Neutrophil (primary cell): ENCODE measurements at regions not wholly inside any gene's neighbourhood (a gene's known extent, or its start where the extent isn't known, plus 50 kb on each side); places are given as distances from the start of the nearest gene placed in this dataset.

Experiments
- H3K27ac ChIP-seq: fragments of 200-600 bp; sonication (generic); 2 replicates; pipeline ENCODE4 v1.5.1; 2016; ENCODE audit warnings: mild to moderate bottlenecking, moderate library complexity
- H3K27me3 ChIP-seq: fragments of 200-600 bp; sonication (generic); 2 replicates; pipeline ENCODE4 v1.6.0; 2016; ENCODE audit warnings: mild to moderate bottlenecking
- H3K36me3 ChIP-seq: fragments of 200-600 bp; sonication (generic); 2 replicates; pipeline ENCODE4 v1.5.1; 2017
- H3K4me1 ChIP-seq, 2 experiments: fragments of 200-600 bp in 1 of 2; sonication (generic) in 1 of 2; 1 replicate in 1 of 2; 2 replicates in 1 of 2; pipeline versions ENCODE4 v1.5.1 to v1.6.1; 2013 to 2016; ENCODE audit warnings: low read depth in 1 of 2, low read length in 1 of 2, mild to moderate bottlenecking in 1 of 2, moderate library complexity in 1 of 2; ENCODE audit not compliant: control insufficient read depth in 1 of 2, insufficient read depth in 1 of 2
- H3K4me3 ChIP-seq, 2 experiments: fragments of 200-600 bp in 1 of 2; sonication (generic) in 1 of 2; 1 replicate in 1 of 2; 2 replicates in 1 of 2; pipeline ENCODE4 v1.5.1; 2013 to 2016; ENCODE audit warnings: low read depth in 1 of 2, low read length in 1 of 2, mild to moderate bottlenecking in 1 of 2, moderate library complexity in 1 of 2
- H3K9me3 ChIP-seq: fragments of 200-600 bp; sonication (generic); 2 replicates; pipeline ENCODE4 v1.5.1; 2016
- TF ChIP-seq, protein P1 (sequence below): fragments of 200-600 bp; sonication (generic); IDR thresholded peaks from 2 replicates; pipeline ENCODE4 v1.5.1; 2016; ENCODE audit warnings: antibody characterized with exemption

DNA sequence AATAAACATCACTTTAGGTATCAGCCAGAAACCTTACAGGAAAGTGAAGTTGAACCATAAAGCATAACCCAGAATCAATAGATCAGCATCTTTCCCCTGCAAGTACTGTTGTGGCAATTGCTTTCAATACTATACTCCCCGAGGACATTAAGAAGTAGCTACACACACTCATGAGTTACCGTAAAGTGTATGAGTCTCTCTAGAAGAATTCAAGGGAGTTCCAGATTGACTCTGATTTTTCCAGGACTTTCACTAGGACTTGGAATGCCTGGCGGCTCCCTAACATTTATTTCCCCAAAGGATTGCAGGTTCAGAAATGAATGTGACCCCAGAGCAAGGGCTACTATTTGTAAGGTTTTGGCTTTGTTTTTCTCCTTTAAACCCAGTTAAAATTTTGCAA is 465.4 kb upstream of the MDGA2 start:
- Histone ChIP-seq H3K36me3 (no peaks in the 10 kb centered on the region), H3K27ac (no peak overlapping the region), H3K9me3 (no peaks in the 10 kb centered on the region), H3K4me3 (no peak overlapping the region), H3K4me1 (no peaks in the 10 kb centered on the region), H3K27me3 (no peaks in the 10 kb centered on the region)
- TF ChIP-seq, protein P1, sequence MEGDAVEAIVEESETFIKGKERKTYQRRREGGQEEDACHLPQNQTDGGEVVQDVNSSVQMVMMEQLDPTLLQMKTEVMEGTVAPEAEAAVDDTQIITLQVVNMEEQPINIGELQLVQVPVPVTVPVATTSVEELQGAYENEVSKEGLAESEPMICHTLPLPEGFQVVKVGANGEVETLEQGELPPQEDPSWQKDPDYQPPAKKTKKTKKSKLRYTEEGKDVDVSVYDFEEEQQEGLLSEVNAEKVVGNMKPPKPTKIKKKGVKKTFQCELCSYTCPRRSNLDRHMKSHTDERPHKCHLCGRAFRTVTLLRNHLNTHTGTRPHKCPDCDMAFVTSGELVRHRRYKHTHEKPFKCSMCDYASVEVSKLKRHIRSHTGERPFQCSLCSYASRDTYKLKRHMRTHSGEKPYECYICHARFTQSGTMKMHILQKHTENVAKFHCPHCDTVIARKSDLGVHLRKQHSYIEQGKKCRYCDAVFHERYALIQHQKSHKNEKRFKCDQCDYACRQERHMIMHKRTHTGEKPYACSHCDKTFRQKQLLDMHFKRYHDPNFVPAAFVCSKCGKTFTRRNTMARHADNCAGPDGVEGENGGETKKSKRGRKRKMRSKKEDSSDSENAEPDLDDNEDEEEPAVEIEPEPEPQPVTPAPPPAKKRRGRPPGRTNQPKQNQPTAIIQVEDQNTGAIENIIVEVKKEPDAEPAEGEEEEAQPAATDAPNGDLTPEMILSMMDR = no peak

DNA sequence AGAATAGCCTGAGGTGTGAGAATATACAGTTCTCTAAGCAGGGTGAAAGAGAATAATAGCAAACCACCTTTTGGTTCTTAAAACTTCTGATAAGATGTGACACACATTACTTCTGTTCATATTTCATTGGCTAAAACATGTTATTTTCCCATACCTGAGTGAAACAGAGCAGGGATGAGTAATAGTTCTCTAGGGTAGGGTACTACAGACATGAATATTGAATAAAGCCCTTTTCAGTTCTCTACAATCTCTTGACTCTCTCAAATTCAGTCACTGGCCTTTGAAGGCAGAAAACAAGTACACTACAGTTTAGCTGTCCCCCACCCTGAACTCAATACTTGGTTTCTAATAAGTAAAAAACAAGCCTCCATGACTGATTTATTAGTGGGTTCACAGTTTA is 454.1 kb upstream of the MDGA2 start:
- TF ChIP-seq, protein P1 = no peak
- Histone ChIP-seq H3K4me3 (no peak overlapping the region), H3K27me3 (no peaks in the 10 kb centered on the region), H3K4me1 (no peaks in the 10 kb centered on the region), H3K36me3 (no peaks in the 10 kb centered on the region), H3K27ac (no peak overlapping the region), H3K9me3 (no peaks in the 10 kb centered on the region)

DNA sequence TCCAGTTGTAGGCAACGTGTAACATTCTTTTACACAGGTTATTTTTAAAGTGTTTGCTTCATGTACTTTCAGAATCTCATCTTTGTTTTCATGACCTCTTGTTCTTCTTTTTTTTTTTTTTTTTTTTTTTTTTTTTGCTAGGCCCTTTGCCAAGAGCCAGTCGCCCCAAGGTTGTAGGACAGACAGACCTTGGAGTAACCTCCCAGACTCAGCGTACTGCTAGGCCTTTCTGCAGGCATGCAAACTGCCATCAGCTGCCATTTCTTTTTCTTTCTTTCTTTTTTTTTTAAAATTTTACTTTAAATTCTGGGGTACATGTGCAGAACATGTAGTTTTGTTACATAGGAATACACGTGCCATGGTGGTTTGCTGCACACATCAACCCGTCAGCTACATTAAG is 452.3 kb upstream of the MDGA2 start:
- TF ChIP-seq, protein P1 = no peak
- Histone ChIP-seq H3K4me1 (no peaks in the 10 kb centered on the region), H3K4me3 (no peak overlapping the region), H3K27ac (no peak overlapping the region), H3K27me3 (no peaks in the 10 kb centered on the region), H3K36me3 (no peaks in the 10 kb centered on the region), H3K9me3 (no peaks in the 10 kb centered on the region)

DNA sequence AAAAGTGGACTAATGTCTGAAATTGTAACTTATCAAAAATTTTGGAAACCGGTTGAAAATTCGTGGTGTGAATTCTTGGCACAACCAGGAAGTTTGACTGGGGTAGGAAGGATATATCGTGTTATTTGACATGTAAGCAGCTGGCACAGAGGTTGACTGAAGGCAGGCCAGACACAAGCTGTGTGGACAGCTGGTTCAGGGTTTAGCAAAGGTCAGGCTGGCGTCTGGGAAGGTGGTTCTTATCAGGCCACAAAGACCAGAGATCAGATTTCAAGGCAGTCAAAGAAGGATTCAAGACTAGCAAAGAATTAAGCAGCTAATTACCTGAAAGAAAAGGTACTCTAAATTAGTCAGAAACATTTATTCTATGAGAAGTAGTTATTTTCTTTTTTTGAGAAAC is 450.2 kb upstream of the MDGA2 start:
- Histone ChIP-seq H3K27ac (no peak overlapping the region), H3K4me3 (no peak overlapping the region), H3K4me1 (no peaks in the 10 kb centered on the region), H3K9me3 (no peaks in the 10 kb centered on the region), H3K27me3 (no peaks in the 10 kb centered on the region), H3K36me3 (no peaks in the 10 kb centered on the region)
- TF ChIP-seq, protein P1 = no peak

DNA sequence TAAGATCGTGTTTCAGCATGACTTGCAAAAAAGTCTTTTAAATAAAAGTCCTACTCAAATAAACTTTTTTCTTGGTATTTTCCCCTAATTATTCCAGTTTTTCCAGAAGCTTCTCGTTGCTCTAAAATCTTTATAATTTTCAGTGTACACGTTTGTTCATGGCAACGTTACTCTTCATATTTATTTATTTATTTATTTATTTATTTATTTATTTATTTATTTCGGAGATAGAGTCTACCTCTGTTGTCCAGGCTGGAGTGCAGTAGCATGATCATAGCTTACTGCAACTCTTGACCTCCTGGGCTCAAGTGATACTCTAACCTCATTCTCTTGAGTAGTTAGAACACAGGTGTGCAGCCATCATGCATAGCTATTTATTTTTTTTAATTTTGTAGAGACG is 438.3 kb upstream of the MDGA2 start:
- H3K27me3 ChIP-seq = no peaks in the 10 kb centered on the region
- H3K9me3 ChIP-seq = no peaks in the 10 kb centered on the region
- no peak overlapping the region for H3K27ac ChIP-seq
- H3K4me3 ChIP-seq = no peak overlapping the region
- no peaks in the 10 kb centered on the region for H3K36me3 ChIP-seq
- TF ChIP-seq, protein P1 = no peak
- H3K4me1 ChIP-seq = no peaks in the 10 kb centered on the region

DNA sequence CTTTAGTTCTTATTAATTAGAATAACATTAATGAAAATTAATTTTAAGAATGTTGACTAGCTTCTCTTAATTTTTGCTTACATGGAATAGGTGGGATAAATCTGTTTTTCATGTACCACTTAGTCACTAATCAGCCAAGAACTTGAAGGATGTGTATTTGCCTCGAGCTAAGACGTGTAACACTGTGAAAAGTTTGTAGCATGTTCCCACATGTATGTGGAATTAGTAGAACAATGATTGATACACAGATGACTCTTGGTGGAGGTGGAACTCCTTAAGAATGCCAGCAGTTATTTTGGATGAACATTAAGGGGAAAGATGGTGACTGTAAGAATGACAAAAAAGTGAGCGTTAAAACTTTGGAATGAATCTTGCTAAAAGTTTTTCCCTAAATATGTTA is 435.7 kb upstream of the MDGA2 start:
- no peaks in the 10 kb centered on the region for H3K36me3 ChIP-seq
- no peak overlapping the region for H3K4me3 ChIP-seq
- TF ChIP-seq, protein P1 = no peak
- no peaks in the 10 kb centered on the region for H3K9me3 ChIP-seq
- H3K27ac ChIP-seq = no peak overlapping the region
- H3K27me3 ChIP-seq = no peaks in the 10 kb centered on the region
- H3K4me1 ChIP-seq = no peaks in the 10 kb centered on the region
